H9 (cell line): ENCODE measurements at regions not wholly inside any gene's neighbourhood (a gene's known extent, or its start where the extent isn't known, plus 50 kb on each side); places are given as distances from the start of the nearest gene placed in this dataset.

ENCODE experiments used
- DNase-seq: peaks from one replicate; pipeline ENCODE4 v3.0.0-alpha.2; 2017
- H2AFZ ChIP-seq: one replicate; pipeline ENCODE4 v1.6.1; 2013; ENCODE audit warnings: mild to moderate bottlenecking, low read length, control low read depth, moderate library complexity
- H2AK5ac ChIP-seq: 2 replicates; pipeline ENCODE4 v1.6.1; 2013; ENCODE audit warnings: low read length, control low read depth, mixed read lengths; ENCODE audit not compliant: insufficient read length
- H2BK120ac ChIP-seq: one replicate; pipeline ENCODE4 v1.6.1; 2013; ENCODE audit warnings: low read depth, mild to moderate bottlenecking, low read length, control low read depth, inconsistent platforms; ENCODE audit not compliant: poor library complexity, severe bottlenecking
- H2BK12ac ChIP-seq: 2 replicates; pipeline ENCODE4 v1.6.1; 2013; ENCODE audit warnings: low read length, control low read depth, mixed read lengths, low read depth; ENCODE audit not compliant: insufficient read length
- H2BK15ac ChIP-seq: 2 replicates; pipeline ENCODE4 v1.6.1; 2013; ENCODE audit warnings: low read depth, low read length, control low read depth
- H2BK20ac ChIP-seq: one replicate; pipeline ENCODE4 v1.6.1; 2013; ENCODE audit warnings: low read depth, mild to moderate bottlenecking, low read length, control low read depth, inconsistent platforms; ENCODE audit not compliant: poor library complexity, severe bottlenecking
- H2BK5ac ChIP-seq: 2 replicates; pipeline ENCODE4 v1.6.1; 2013; ENCODE audit warnings: low read length, control low read depth, mixed read lengths; ENCODE audit not compliant: insufficient read length
- H3K14ac ChIP-seq: 2 replicates; pipeline ENCODE4 v1.6.1; 2013; ENCODE audit warnings: low read length, control low read depth; ENCODE audit not compliant: insufficient read depth
- H3K18ac ChIP-seq: 2 replicates; pipeline ENCODE4 v1.6.1; 2013; ENCODE audit warnings: low read depth, mild to moderate bottlenecking, mixed read lengths, low read length, control low read depth; ENCODE audit not compliant: insufficient read length
- H3K23ac ChIP-seq: 2 replicates; pipeline ENCODE4 v1.6.1; 2013; ENCODE audit warnings: low read length, control low read depth, mixed read lengths, low read depth; ENCODE audit not compliant: insufficient read length
- H3K23me2 ChIP-seq: 2 replicates; pipeline ENCODE4 v1.6.1; 2013; ENCODE audit warnings: low read depth, mild to moderate bottlenecking, mixed read lengths, low read length, control low read depth; ENCODE audit not compliant: insufficient read length, poor library complexity, severe bottlenecking
- H3K27ac ChIP-seq: 2 replicates; pipeline ENCODE4 v1.5.1; 2013; ENCODE audit warnings: low read length, control low read depth, mixed read lengths, low read depth; ENCODE audit not compliant: insufficient read length
- H3K27me3 ChIP-seq: 2 replicates; pipeline ENCODE4 v1.6.1; 2013; ENCODE audit warnings: low read length, control low read depth, inconsistent platforms; ENCODE audit not compliant: insufficient read depth
- H3K4ac ChIP-seq: 2 replicates; pipeline ENCODE4 v1.6.1; 2013; ENCODE audit warnings: low read depth, mild to moderate bottlenecking, control low read depth, inconsistent platforms, low read length, moderate library complexity
- H3K4me1 ChIP-seq: 2 replicates; pipeline ENCODE4 v1.6.1; 2013; ENCODE audit warnings: low read length, control low read depth, inconsistent platforms; ENCODE audit not compliant: insufficient read depth
- H3K4me2 ChIP-seq: 2 replicates; pipeline ENCODE4 v1.6.1; 2013; ENCODE audit warnings: low read length, control low read depth, mixed read lengths; ENCODE audit not compliant: insufficient read length, insufficient read depth
- H3K56ac ChIP-seq: 2 replicates; pipeline ENCODE4 v1.6.1; 2013; ENCODE audit warnings: low read depth, mild to moderate bottlenecking, mixed read lengths, low read length, control low read depth; ENCODE audit not compliant: insufficient read length
- H3K79me1 ChIP-seq: 2 replicates; pipeline ENCODE4 v1.6.1; 2013; ENCODE audit warnings: low read depth, mild to moderate bottlenecking, moderate library complexity, low read length, control low read depth, inconsistent platforms; ENCODE audit not compliant: insufficient read depth, poor library complexity, severe bottlenecking
- H3K79me2 ChIP-seq: 2 replicates; pipeline ENCODE4 v1.6.1; 2013; ENCODE audit warnings: low read length, control low read depth, inconsistent platforms; ENCODE audit not compliant: insufficient read depth
- H3K9ac ChIP-seq: 2 replicates; pipeline ENCODE4 v1.6.1; 2013; ENCODE audit warnings: low read length, control low read depth, mixed read lengths; ENCODE audit not compliant: insufficient read length; ENCODE audit errors: extremely low read depth
- H3K9me3 ChIP-seq: one replicate; pipeline ENCODE4 v1.6.1; 2013; ENCODE audit warnings: low read depth, low read length, inconsistent platforms; ENCODE audit not compliant: control insufficient read depth
- H3T11ph ChIP-seq: one replicate; pipeline ENCODE4 v1.6.1; 2013; ENCODE audit warnings: mild to moderate bottlenecking, low read length, control low read depth, inconsistent platforms
- H4K20me1 ChIP-seq: one replicate; pipeline ENCODE4 v1.6.1; 2013; ENCODE audit not compliant: control insufficient read depth, insufficient read length, insufficient read depth
- H4K5ac ChIP-seq: 2 replicates; pipeline ENCODE4 v1.6.1; 2013; ENCODE audit warnings: low read depth, mild to moderate bottlenecking, mixed read lengths, low read length, control low read depth; ENCODE audit not compliant: insufficient read length
- H4K8ac ChIP-seq: replicated peaks from 2 replicates; pipeline ENCODE4 v1.6.1; 2013; ENCODE audit warnings: low read length, control low read depth, mixed read lengths, low read depth; ENCODE audit not compliant: insufficient read length
- H4K91ac ChIP-seq: 2 replicates; pipeline ENCODE4 v1.6.1; 2013; ENCODE audit warnings: low read depth, mild to moderate bottlenecking, moderate library complexity, mixed read lengths, low read length, control low read depth; ENCODE audit not compliant: insufficient read length
- H3K27ac Mint-ChIP-seq, 3 experiments: 2 replicates in 2 of 3; 3 replicates in 1 of 3; pipeline ENCODE4 v1.8.0; 2020 to 2021; ENCODE audit warnings: mixed read lengths in 3 of 3, mild to moderate bottlenecking in 1 of 3, moderate library complexity in 1 of 3
- H3K27me3 Mint-ChIP-seq: 2 replicates; pipeline ENCODE4 v1.8.0; 2021; ENCODE audit warnings: low read depth, mild to moderate bottlenecking, moderate library complexity, mixed read lengths
- H3K36me3 Mint-ChIP-seq, 3 experiments: 2 replicates in 2 of 3; 3 replicates in 1 of 3; pipeline ENCODE4 v1.8.0; 2020 to 2021; ENCODE audit warnings: low read depth in 3 of 3, mixed read lengths in 3 of 3; ENCODE audit not compliant: insufficient read depth in 1 of 3
- H3K4me1 Mint-ChIP-seq, 2 experiments: 2 replicates each; pipeline ENCODE4 v1.8.0; 2020; ENCODE audit warnings: mixed read lengths in 2 of 2
- H3K4me3 Mint-ChIP-seq, 2 experiments: 2 replicates in 1 of 2; 3 replicates in 1 of 2; pipeline ENCODE4 v1.8.0; 2020 to 2021; ENCODE audit warnings: mild to moderate bottlenecking in 2 of 2, mixed read lengths in 2 of 2, moderate library complexity in 1 of 2
- H3K9me3 Mint-ChIP-seq, 2 experiments: 2 replicates in 1 of 2; 3 replicates in 1 of 2; pipeline ENCODE4 v1.8.0; 2020; ENCODE audit warnings: mild to moderate bottlenecking in 2 of 2, mixed read lengths in 2 of 2, moderate library complexity in 1 of 2
- CTCF ChIP-seq: fragments of 200-600 bp; sonication (generic); conservative IDR thresholded peaks from 3 replicates; pipeline ENCODE4 v1.8.0; 2021; ENCODE audit warnings: antibody characterized with exemption, mild to moderate bottlenecking
- WGBS: extraction: QIAGEN DNeasy Blood & Tissue Kit; methylation state at CpG from one replicate; pipeline ENCODE4 v1.1.7; 2013; ENCODE audit warnings: missing lambda C conversion rate, low lambda C conversion rate, mixed read lengths; ENCODE audit not compliant: insufficient read length; ENCODE audit errors: extremely low coverage; 5-methylcytosine and 5-hydroxymethylcytosine counted together

GRCh38 chr3:181555681-181556080, 156.0 kb upstream of the SOX2 start:
- H3K27me3 Mint-ChIP-seq, result no peaks in the 10 kb centered on the region
- TF ChIP-seq CTCF, result no peak
- H3K18ac ChIP-seq, result no peak overlapping the region

More at GRCh38 chr3:181555681-181556080, 156.0 kb upstream of the SOX2 start:
- H4K8ac ChIP-seq, result no peak overlapping the region
- H3K56ac ChIP-seq, result no peak overlapping the region
- H3K4me1 ChIP-seq, result no peaks in the 10 kb centered on the region
- Mint-ChIP-seq H3K4me3 (no peak overlapping the region), H3K36me3 (no peaks in the 10 kb centered on the region), H3K27ac (no peak overlapping the region; a peak in 1 of 7 replicates), H3K4me1 (no peaks in the 10 kb centered on the region), H3K9me3 (no peaks in the 10 kb centered on the region)
- H3K27ac ChIP-seq, result no peak overlapping the region
- no peak overlapping the region for H3T11ph ChIP-seq
- no peak overlapping the region for H2BK12ac ChIP-seq
- H3K9ac ChIP-seq, result no peak overlapping the region
- no peak overlapping the region for H2BK120ac ChIP-seq
- no peak overlapping the region for H2AK5ac ChIP-seq
- H2BK5ac ChIP-seq, result no peak overlapping the region
- no peaks in the 10 kb centered on the region for H3K23me2 ChIP-seq
- H3K14ac ChIP-seq, result no peak overlapping the region
- H3K27me3 ChIP-seq, result no peaks in the 10 kb centered on the region
- no peak overlapping the region for H4K91ac ChIP-seq
- H3K23ac ChIP-seq, result no peak overlapping the region
- no peak overlapping the region for H4K5ac ChIP-seq
- no peak overlapping the region for H3K4ac ChIP-seq
- no peaks in the 10 kb centered on the region for H3K9me3 ChIP-seq
- H2BK20ac ChIP-seq, result no peak overlapping the region
- DNase-seq, result no peak
- no peak overlapping the region for H3K4me2 ChIP-seq
- WGBS, result no CpG with 5 or more reads among the region's 3 CpGs
- H3K79me1 ChIP-seq, result no peaks in the 10 kb centered on the region
- H2BK15ac ChIP-seq, result no peak overlapping the region
- no peaks in the 10 kb centered on the region for H3K79me2 ChIP-seq
- no peak overlapping the region for H2AFZ ChIP-seq
- no peaks in the 10 kb centered on the region for H4K20me1 ChIP-seq
